Esophagus (tissue), 2 donors: ENCODE measurements at regions not wholly inside any gene's neighbourhood (a gene's known extent, or its start where the extent isn't known, plus 50 kb on each side); places are given as distances from the start of the nearest gene placed in this dataset.

Experiments
- H3K27ac ChIP-seq, 2 donors: one replicate each; pipeline ENCODE4 v1.5.1; 2013; ENCODE audit warnings: low read depth in 2 of 2, mild to moderate bottlenecking in 2 of 2, inconsistent platforms in 1 of 2, low read length in 1 of 2, moderate library complexity in 1 of 2
- H3K27me3 ChIP-seq, 2 donors: one replicate each; pipeline ENCODE4 v1.6.1; 2013; ENCODE audit warnings: low read length in 2 of 2, control low read depth in 1 of 2, mild to moderate bottlenecking in 1 of 2; ENCODE audit not compliant: insufficient read depth in 2 of 2, control insufficient read depth in 1 of 2
- H3K36me3 ChIP-seq, 2 donors: one replicate each; pipeline ENCODE4 v1.6.1; 2013; ENCODE audit warnings: low read length in 1 of 2; ENCODE audit not compliant: control insufficient read depth in 2 of 2, insufficient read depth in 2 of 2
- H3K4me1 ChIP-seq, 2 donors: one replicate each; pipeline ENCODE4 v1.6.1; 2013; ENCODE audit warnings: low read length in 1 of 2; ENCODE audit not compliant: control insufficient read depth in 2 of 2, insufficient read depth in 2 of 2
- H3K4me3 ChIP-seq, 2 donors: one replicate each; pipeline ENCODE4 v1.5.1; 2013; ENCODE audit warnings: low read length in 2 of 2, mild to moderate bottlenecking in 2 of 2, low read depth in 1 of 2, moderate library complexity in 1 of 2
- H3K9me3 ChIP-seq, 2 donors: one replicate each; pipeline ENCODE4 v1.6.1; 2013; ENCODE audit warnings: mild to moderate bottlenecking in 2 of 2, low read depth in 1 of 2, low read length in 1 of 2, moderate library complexity in 1 of 2; ENCODE audit not compliant: control insufficient read depth in 2 of 2, insufficient read depth in 1 of 2
- WGBS, 2 donors: extraction: QIAGEN DNeasy Blood & Tissue Kit; methylation state at CpG; one replicate each; pipeline ENCODE4 v1.1.7; 2013; 5-methylcytosine and 5-hydroxymethylcytosine counted together
- donor health status: healthy with polysubstance abuse.
- donor health status: Bipolar disorder and iron deficiency.

- Histone ChIP-seq H3K36me3 (no peaks in the 10 kb centered on the region), H3K27me3 (no peaks in the 10 kb centered on the region), H3K9me3 (no peaks in the 10 kb centered on the region), H3K4me1 (peaks cover 0 to 2% of the 10 kb centered on the region in 2 donors), H3K4me3 (no peak overlapping the region), H3K27ac (no peak overlapping the region)
- 92 to 93% methylated on average over 3 of the region's 3 CpGs for WGBS, 2 donors
Measured at GRCh38 chr3:150138824-150139223, 168.1 kb upstream of the PFN2 start.

- no peak overlapping the region for H3K4me3 ChIP-seq
- peaks cover 0 to 2% of the 10 kb centered on the region in 2 donors for H3K4me1 ChIP-seq
- H3K9me3 ChIP-seq, result no peaks in the 10 kb centered on the region
- no peaks in the 10 kb centered on the region for H3K27me3 ChIP-seq
- H3K27ac ChIP-seq, result no peak overlapping the region
- no peaks in the 10 kb centered on the region for H3K36me3 ChIP-seq
Measured at GRCh38 chr3:150136242-150136641, 165.5 kb upstream of the PFN2 start.

DNA sequence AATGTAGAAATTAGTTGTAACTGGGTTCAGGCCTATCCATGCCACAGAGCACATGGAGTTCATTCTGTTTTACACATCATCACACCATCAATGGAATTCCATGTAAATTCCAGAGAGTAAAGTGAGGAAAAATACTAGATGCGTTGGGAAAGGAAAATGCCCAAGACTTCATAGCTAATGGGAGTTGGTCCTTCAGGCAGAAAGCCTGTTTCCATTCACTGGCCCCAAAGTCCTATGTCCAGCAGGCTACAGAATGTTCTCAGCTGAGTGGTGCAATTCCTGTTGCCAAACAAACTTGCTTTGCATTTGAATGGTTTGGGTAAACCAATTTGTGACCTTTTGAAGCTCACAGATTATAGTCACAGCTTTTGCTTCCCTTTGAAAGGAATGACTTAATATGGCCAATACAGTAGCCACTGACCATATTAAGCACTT lies 164.6 kb upstream of the PFN2 start:
- H3K27me3 ChIP-seq, result no peaks in the 10 kb centered on the region
- H3K27ac ChIP-seq, result no peak overlapping the region
- no peaks in the 10 kb centered on the region for H3K9me3 ChIP-seq
- no peaks in the 10 kb centered on the region for H3K36me3 ChIP-seq
- WGBS, 2 donors, result 67 to 83% methylated on average over 1 of the region's 1 CpG
- H3K4me3 ChIP-seq, result no peak overlapping the region
- H3K4me1 ChIP-seq, result no peaks in the 10 kb centered on the region

DNA sequence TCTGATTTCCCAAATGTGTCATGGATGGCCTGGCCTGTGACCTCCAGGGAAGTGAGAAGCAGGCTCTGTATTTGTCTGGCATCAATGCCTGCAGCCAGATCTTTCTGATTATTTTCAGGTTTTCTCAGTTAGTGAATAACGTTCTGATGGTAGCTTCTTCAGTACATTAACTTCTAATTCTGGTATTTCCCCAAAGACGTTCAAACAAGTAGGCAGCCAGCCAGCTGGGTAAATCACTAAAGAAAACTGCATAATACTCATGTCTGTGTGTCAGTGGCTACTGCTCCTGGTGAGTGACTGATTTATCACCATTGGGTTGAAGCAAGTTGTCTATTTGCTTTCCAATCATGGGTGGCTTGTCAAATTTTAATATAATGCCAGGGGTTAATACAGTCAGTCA lies 162.6 kb upstream of the PFN2 start:
- H3K27ac ChIP-seq, result no peak overlapping the region
- H3K27me3 ChIP-seq, result no peaks in the 10 kb centered on the region
- H3K36me3 ChIP-seq, result no peaks in the 10 kb centered on the region
- no peaks in the 10 kb centered on the region for H3K9me3 ChIP-seq
- no peaks in the 10 kb centered on the region for H3K4me1 ChIP-seq
- WGBS, 2 donors, result 48 to 53% methylated on average over 2 of the region's 2 CpGs
- H3K4me3 ChIP-seq, result no peak overlapping the region

DNA sequence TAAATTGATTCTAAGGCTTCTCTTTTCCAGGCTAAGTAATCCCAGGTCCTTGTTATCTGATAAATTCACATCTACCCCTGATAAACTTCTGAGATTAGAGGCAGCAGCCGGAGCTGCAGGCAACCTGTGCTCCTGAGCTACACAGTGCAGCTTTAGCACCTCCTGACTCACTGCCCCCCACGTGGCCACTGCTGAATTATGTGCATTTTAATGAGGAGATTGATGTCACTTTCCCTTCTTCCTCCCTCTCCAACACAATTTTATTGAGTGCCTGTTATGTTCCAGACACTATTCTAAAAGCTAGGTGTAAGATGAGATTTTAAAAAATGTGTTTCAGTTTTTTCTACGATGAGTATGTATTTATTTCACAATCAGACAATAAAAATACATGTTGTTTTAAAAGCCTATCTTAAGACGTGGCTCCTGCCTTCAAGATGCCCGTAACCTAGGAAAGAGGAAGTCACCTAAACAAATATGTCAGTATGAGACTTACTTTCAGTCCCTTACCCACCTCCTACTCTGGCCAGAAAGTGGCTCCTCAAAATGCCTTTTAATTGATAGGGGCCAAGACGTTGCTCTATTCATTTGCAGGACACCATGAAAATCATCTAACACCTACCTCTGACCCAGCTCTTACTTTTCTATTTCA lies 161.5 kb upstream of the PFN2 start:
- no peaks in the 10 kb centered on the region for H3K27me3 ChIP-seq
- H3K27ac ChIP-seq, result no peak overlapping the region
- WGBS, 2 donors, result 62 to 65% methylated on average over 6 of the region's 6 CpGs

DNA sequence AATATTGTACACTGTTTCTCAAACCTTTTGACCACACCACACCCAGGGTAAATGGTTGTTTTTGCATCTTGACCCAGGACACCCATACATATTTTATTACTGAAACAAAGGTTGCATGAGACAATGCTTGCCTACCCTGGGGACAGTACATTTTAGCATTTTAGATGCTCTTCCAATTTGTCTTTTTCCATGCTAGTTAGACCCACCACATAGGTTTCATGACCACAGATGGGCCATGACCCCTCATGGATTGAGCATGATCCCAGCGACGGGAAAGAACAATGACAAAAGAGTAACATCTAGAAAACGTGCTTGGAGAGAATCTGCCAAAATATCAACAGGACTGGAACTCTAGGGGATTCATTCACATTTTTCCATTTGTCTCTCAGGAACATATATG lies 161.0 kb upstream of the PFN2 start:
- Histone ChIP-seq H3K4me3 (no peak overlapping the region), H3K4me1 (no peaks in the 10 kb centered on the region), H3K36me3 (no peaks in the 10 kb centered on the region), H3K27me3 (no peaks in the 10 kb centered on the region), H3K27ac (no peak overlapping the region), H3K9me3 (no peaks in the 10 kb centered on the region)
- WGBS, 2 donors, result 82 to 85% methylated on average over 3 of the region's 3 CpGs

More for the DNA sequence above, 161.5 kb upstream of the PFN2 start:
- Histone ChIP-seq H3K9me3 (no peaks in the 10 kb centered on the region), H3K4me1 (no peaks in the 10 kb centered on the region), H3K36me3 (no peaks in the 10 kb centered on the region), H3K4me3 (no peak overlapping the region)

GRCh38 chr3:150130404-150131100 lies 159.9 kb upstream of the PFN2 start:
- WGBS, 2 donors, result 75 to 87% methylated on average over 5 of the region's 5 CpGs
- Histone ChIP-seq H3K36me3 (no peaks in the 10 kb centered on the region), H3K4me3 (no peak overlapping the region), H3K9me3 (no peaks in the 10 kb centered on the region), H3K4me1 (no peaks in the 10 kb centered on the region), H3K27me3 (peaks cover 0 to 2% of the 10 kb centered on the region in 2 donors), H3K27ac (no peak overlapping the region)

- Histone ChIP-seq H3K9me3 (no peaks in the 10 kb centered on the region), H3K4me3 (no peak overlapping the region), H3K27ac (no peak overlapping the region), H3K36me3 (no peaks in the 10 kb centered on the region), H3K4me1 (no peaks in the 10 kb centered on the region), H3K27me3 (peaks cover 0 to 4% of the 10 kb centered on the region in 2 donors)
- 69 to 78% methylated on average over 4 of the region's 4 CpGs for WGBS, 2 donors
Measured at GRCh38 chr3:150129166-150129565, 158.5 kb upstream of the PFN2 start.

- WGBS, 2 donors, result 55 to 62% methylated on average over 3 of the region's 3 CpGs
Measured at GRCh38 chr3:150128126-150128525, 157.4 kb upstream of the PFN2 start.

GRCh38 chr3:150127011-150127490 lies 156.4 kb upstream of the PFN2 start:
- Histone ChIP-seq H3K27ac (no peak overlapping the region), H3K4me1 (no peaks in the 10 kb centered on the region), H3K9me3 (no peaks in the 10 kb centered on the region), H3K36me3 (no peaks in the 10 kb centered on the region), H3K27me3 (peaks cover 0 to 4% of the 10 kb centered on the region in 2 donors), H3K4me3 (no peak overlapping the region)
- 79 to 81% methylated on average over 7 of the region's 7 CpGs for WGBS, 2 donors

More at GRCh38 chr3:150128126-150128525, 157.4 kb upstream of the PFN2 start:
- no peak overlapping the region for H3K4me3 ChIP-seq
- no peaks in the 10 kb centered on the region for H3K36me3 ChIP-seq
- H3K4me1 ChIP-seq, result no peaks in the 10 kb centered on the region
- no peak overlapping the region for H3K27ac ChIP-seq
- no peaks in the 10 kb centered on the region for H3K9me3 ChIP-seq
- H3K27me3 ChIP-seq, result peaks cover 0 to 4% of the 10 kb centered on the region in 2 donors
